ENCODE measurements at regions not wholly inside any gene's neighbourhood (a gene's known extent, or its start where the extent isn't known, plus 50 kb on each side); places are given as distances from the start of the nearest gene placed in this dataset.

GRCh38 chr5:103953601-103954382 is 391.2 kb upstream of the NUDT12 start:
- H3K9me3 Mint-ChIP-seq: peaks cover 4% of the 10 kb centered on the region
- H3K4me1 Mint-ChIP-seq: no peaks in the 10 kb centered on the region
- no peaks in the 10 kb centered on the region for H3K27me3 Mint-ChIP-seq
- no peak overlapping the region for H3K27ac Mint-ChIP-seq
- no peak for ATAC-seq
- H3K36me3 Mint-ChIP-seq (ENCODE audit: low read depth): no peaks in the 10 kb centered on the region
- no peak overlapping the region for H3K4me3 Mint-ChIP-seq
- no peak for DNase-seq

GRCh38 chr5:103951776-103952175 is 389.2 kb upstream of the NUDT12 start:
- H3K36me3 Mint-ChIP-seq (ENCODE audit: low read depth): no peaks in the 10 kb centered on the region
- DNase-seq: no peak
- ATAC-seq: no peak
- H3K27ac Mint-ChIP-seq: no peak overlapping the region
- peaks cover 4% of the 10 kb centered on the region for H3K9me3 Mint-ChIP-seq
- H3K4me1 Mint-ChIP-seq: no peaks in the 10 kb centered on the region
- H3K4me3 Mint-ChIP-seq: no peak overlapping the region
- no peaks in the 10 kb centered on the region for H3K27me3 Mint-ChIP-seq

- H3K36me3 Mint-ChIP-seq (ENCODE audit: low read depth): no peaks in the 10 kb centered on the region
- H3K9me3 Mint-ChIP-seq: no peaks in the 10 kb centered on the region
- no peak overlapping the region for H3K4me3 Mint-ChIP-seq
- no peak overlapping the region for H3K27ac Mint-ChIP-seq
- ATAC-seq: no peak
- H3K27me3 Mint-ChIP-seq: no peaks in the 10 kb centered on the region
- no peaks in the 10 kb centered on the region for H3K4me1 Mint-ChIP-seq
- DNase-seq: no peak
Measured at GRCh38 chr5:103943230-103943629, 380.6 kb upstream of the NUDT12 start.

GRCh38 chr5:103942587-103943186 is 380.1 kb upstream of the NUDT12 start:
- DNase-seq (no peak), ATAC-seq (no peak)
- Mint-ChIP-seq H3K4me3 (no peak overlapping the region), H3K27me3 (no peaks in the 10 kb centered on the region), H3K27ac (no peak overlapping the region), H3K4me1 (no peaks in the 10 kb centered on the region), H3K36me3 (ENCODE audit: low read depth) (no peaks in the 10 kb centered on the region), H3K9me3 (no peaks in the 10 kb centered on the region)

- Mint-ChIP-seq H3K4me1 (no peaks in the 10 kb centered on the region), H3K27ac (no peak overlapping the region), H3K4me3 (no peak overlapping the region), H3K9me3 (no peaks in the 10 kb centered on the region), H3K36me3 (ENCODE audit: low read depth) (no peaks in the 10 kb centered on the region), H3K27me3 (no peaks in the 10 kb centered on the region)
- ATAC-seq (no peak), DNase-seq (no peak)
Measured at GRCh38 chr5:103941596-103941995, 379.0 kb upstream of the NUDT12 start.

- H3K9me3 Mint-ChIP-seq: peaks cover 4% of the 10 kb centered on the region
- no peaks in the 10 kb centered on the region for H3K27me3 Mint-ChIP-seq
- H3K4me3 Mint-ChIP-seq: no peak overlapping the region
- H3K27ac Mint-ChIP-seq: no peak overlapping the region
- no peaks in the 10 kb centered on the region for H3K36me3 Mint-ChIP-seq (ENCODE audit: low read depth)
- DNase-seq (no peak), ATAC-seq (no peak)
- no peaks in the 10 kb centered on the region for H3K4me1 Mint-ChIP-seq
Measured at GRCh38 chr5:103938146-103938695, 375.6 kb upstream of the NUDT12 start.

GRCh38 chr5:103929338-103930013 is 366.9 kb upstream of the NUDT12 start:
- no peak overlapping the region for H3K4me3 Mint-ChIP-seq
- no peak overlapping the region for H3K27ac Mint-ChIP-seq
- ATAC-seq (no peak), DNase-seq (no peak)
- H3K36me3 Mint-ChIP-seq (ENCODE audit: low read depth): no peaks in the 10 kb centered on the region
- no peaks in the 10 kb centered on the region for H3K4me1 Mint-ChIP-seq
- H3K27me3 Mint-ChIP-seq: no peaks in the 10 kb centered on the region
- H3K9me3 Mint-ChIP-seq: peaks cover 18% of the 10 kb centered on the region

- ATAC-seq (no peak), DNase-seq (no peak)
- Mint-ChIP-seq H3K27me3 (no peaks in the 10 kb centered on the region), H3K4me1 (no peaks in the 10 kb centered on the region), H3K27ac (no peak overlapping the region), H3K4me3 (no peak overlapping the region), H3K9me3 (peaks cover 14% of the 10 kb centered on the region), H3K36me3 (ENCODE audit: low read depth) (no peaks in the 10 kb centered on the region)
Measured at GRCh38 chr5:103927739-103928138, 365.1 kb upstream of the NUDT12 start.

GRCh38 chr5:103923616-103924168 is 361.1 kb upstream of the NUDT12 start:
- Mint-ChIP-seq H3K27me3 (no peaks in the 10 kb centered on the region), H3K36me3 (ENCODE audit: low read depth) (no peaks in the 10 kb centered on the region), H3K4me3 (no peak overlapping the region), H3K27ac (no peak overlapping the region), H3K4me1 (no peaks in the 10 kb centered on the region), H3K9me3 (peaks cover 11% of the 10 kb centered on the region)
- DNase-seq: no peak
- no peak for ATAC-seq

- ATAC-seq (no peak), DNase-seq (no peak)
- Mint-ChIP-seq H3K27me3 (no peaks in the 10 kb centered on the region), H3K4me3 (no peak overlapping the region), H3K36me3 (ENCODE audit: low read depth) (no peaks in the 10 kb centered on the region), H3K27ac (no peak overlapping the region), H3K4me1 (no peaks in the 10 kb centered on the region), H3K9me3 (no peaks in the 10 kb centered on the region)
Measured at GRCh38 chr5:103919506-103919905, 356.9 kb upstream of the NUDT12 start.

GRCh38 chr5:103918668-103919367 is 356.2 kb upstream of the NUDT12 start:
- DNase-seq (no peak), ATAC-seq (no peak)
- H3K36me3 Mint-ChIP-seq (ENCODE audit: low read depth): no peaks in the 10 kb centered on the region
- H3K4me1 Mint-ChIP-seq: no peaks in the 10 kb centered on the region
- no peak overlapping the region for H3K27ac Mint-ChIP-seq
- no peak overlapping the region for H3K4me3 Mint-ChIP-seq
- no peaks in the 10 kb centered on the region for H3K9me3 Mint-ChIP-seq
- no peaks in the 10 kb centered on the region for H3K27me3 Mint-ChIP-seq

GRCh38 chr5:103915081-103915480 is 352.5 kb upstream of the NUDT12 start:
- H3K27ac Mint-ChIP-seq: no peak overlapping the region
- H3K27me3 Mint-ChIP-seq: no peaks in the 10 kb centered on the region
- DNase-seq: no peak
- no peak overlapping the region for H3K4me3 Mint-ChIP-seq
- no peaks in the 10 kb centered on the region for H3K36me3 Mint-ChIP-seq (ENCODE audit: low read depth)
- H3K4me1 Mint-ChIP-seq: no peaks in the 10 kb centered on the region
- no peak for ATAC-seq
- peaks cover 3% of the 10 kb centered on the region for H3K9me3 Mint-ChIP-seq

GRCh38 chr5:103910786-103911185 is 348.2 kb upstream of the NUDT12 start:
- Mint-ChIP-seq H3K27ac (no peak overlapping the region), H3K4me3 (no peak overlapping the region), H3K4me1 (no peaks in the 10 kb centered on the region), H3K36me3 (ENCODE audit: low read depth) (no peaks in the 10 kb centered on the region), H3K9me3 (peaks cover 3% of the 10 kb centered on the region), H3K27me3 (no peaks in the 10 kb centered on the region)
- DNase-seq (no peak), ATAC-seq (no peak)

GRCh38 chr5:103910011-103910410 is 347.4 kb upstream of the NUDT12 start:
- Mint-ChIP-seq H3K36me3 (ENCODE audit: low read depth) (no peaks in the 10 kb centered on the region), H3K27ac (no peak overlapping the region), H3K27me3 (no peaks in the 10 kb centered on the region), H3K4me3 (no peak overlapping the region), H3K9me3 (peaks cover 3% of the 10 kb centered on the region), H3K4me1 (no peaks in the 10 kb centered on the region)
- DNase-seq (no peak), ATAC-seq (no peak)

All from activated naive CD8-positive, alpha-beta T cell treated with anti-CD3 and anti-CD28 coated beads, Interleukin-2, amount 50 U/mL, for 24 hours (primary cell).